Activated CD4-positive, alpha-beta memory T cell treated with anti-CD3 and anti-CD28 coated beads for 36 hours (primary cell): ENCODE measurements at regions not wholly inside any gene's neighbourhood (a gene's known extent, or its start where the extent isn't known, plus 50 kb on each side); places are given as distances from the start of the nearest gene placed in this dataset.

Experiments
- CTCF ChIA-PET: fragments of 350-600 bp; sonication (Branson Sonifier 250); formaldehyde crosslinking; loops from one replicate; lab custom pipeline; 2021; ENCODE audit warnings: antibody characterized with exemption, inconsistent platforms; lab: Charles Lee
- POLR2A ChIA-PET: fragments of 350-600 bp; sonication (Branson Sonifier 250); formaldehyde crosslinking; loops from one replicate; lab custom pipeline; 2021; ENCODE audit warnings: antibody characterized with exemption; lab: Charles Lee
- DNase-seq: peaks from one replicate; pipeline ENCODE4 v3.0.0-alpha.2; 2020
- H3K27ac Mint-ChIP-seq: one replicate; pipeline ENCODE4 v1.8.0; 2021; ENCODE audit warnings: mixed read lengths
- H3K27me3 Mint-ChIP-seq: one replicate; pipeline ENCODE4 v1.8.0; 2021; ENCODE audit warnings: mixed read lengths
- H3K36me3 Mint-ChIP-seq: one replicate; pipeline ENCODE4 v1.8.0; 2021; ENCODE audit warnings: mixed read lengths
- H3K4me1 Mint-ChIP-seq: one replicate; pipeline ENCODE4 v1.8.0; 2021; ENCODE audit warnings: low read depth, mixed read lengths
- H3K4me3 Mint-ChIP-seq: one replicate; pipeline ENCODE4 v1.8.0; 2021; ENCODE audit warnings: mild to moderate bottlenecking, mixed read lengths
- H3K9me3 Mint-ChIP-seq: one replicate; pipeline ENCODE4 v1.8.0; 2021; ENCODE audit warnings: mixed read lengths
- intact Hi-C: fragments of 100-400 bp; cut with micrococcal nuclease; formaldehyde crosslinking; loops from one replicate; pipeline ENCODE4 v1.15.1; 2023

GRCh38 chr7:25989140-25989705 is 162.8 kb upstream of the NFE2L3 start:
- H3K4me3 Mint-ChIP-seq, result no peak overlapping the region
- DNase-seq, result no peak
- H3K27ac Mint-ChIP-seq, result no peak overlapping the region
- no peaks in the 10 kb centered on the region for H3K4me1 Mint-ChIP-seq
- POLR2A ChIA-PET, result no interaction called here
- no peaks in the 10 kb centered on the region for H3K36me3 Mint-ChIP-seq
- intact Hi-C loops, result no loop called here
- CTCF ChIA-PET, result interaction anchor here (1.3 kb wide), 1 partner anchor 96 kb away, joined by 4 read pairs; no protein-coding TSS in a partner anchor
- no peaks in the 10 kb centered on the region for H3K9me3 Mint-ChIP-seq
- peaks cover 23% of the 10 kb centered on the region for H3K27me3 Mint-ChIP-seq

GRCh38 chr7:25994433-25994994 is 157.5 kb upstream of the NFE2L3 start:
- ChIA-PET POLR2A (no interaction called here), CTCF (no interaction called here)
- H3K27me3 Mint-ChIP-seq, result peaks cover 7% of the 10 kb centered on the region
- H3K4me1 Mint-ChIP-seq, result no peaks in the 10 kb centered on the region
- DNase-seq, result no peak
- H3K27ac Mint-ChIP-seq, result no peak overlapping the region
- H3K4me3 Mint-ChIP-seq, result no peak overlapping the region
- H3K9me3 Mint-ChIP-seq, result no peaks in the 10 kb centered on the region
- intact Hi-C loops, result no loop called here
- no peaks in the 10 kb centered on the region for H3K36me3 Mint-ChIP-seq

- intact Hi-C loops, result no loop called here
- Mint-ChIP-seq H3K9me3 (no peaks in the 10 kb centered on the region), H3K27ac (no peak overlapping the region), H3K36me3 (no peaks in the 10 kb centered on the region), H3K27me3 (peaks cover 5% of the 10 kb centered on the region), H3K4me3 (no peak overlapping the region), H3K4me1 (no peaks in the 10 kb centered on the region)
- CTCF ChIA-PET, result no interaction called here
- POLR2A ChIA-PET, result no interaction called here
- no peak for DNase-seq
Measured at GRCh38 chr7:25995216-25995615, 156.8 kb upstream of the NFE2L3 start.

GRCh38 chr7:25996006-25996408 is 156.0 kb upstream of the NFE2L3 start:
- POLR2A ChIA-PET, result no interaction called here
- no peak overlapping the region for H3K4me3 Mint-ChIP-seq
- H3K36me3 Mint-ChIP-seq, result no peaks in the 10 kb centered on the region
- DNase-seq, result no peak
- peaks cover 2% of the 10 kb centered on the region for H3K27me3 Mint-ChIP-seq
- no peaks in the 10 kb centered on the region for H3K4me1 Mint-ChIP-seq
- CTCF ChIA-PET, result interaction anchor here (0.6 kb wide), 1 partner anchor 369 kb away, joined by 3 read pairs; no protein-coding TSS in a partner anchor
- intact Hi-C loops, result no loop called here
- no peaks in the 10 kb centered on the region for H3K9me3 Mint-ChIP-seq
- H3K27ac Mint-ChIP-seq, result no peak overlapping the region

- Mint-ChIP-seq H3K4me3 (no peak overlapping the region), H3K9me3 (no peaks in the 10 kb centered on the region), H3K27ac (no peak overlapping the region), H3K4me1 (no peaks in the 10 kb centered on the region), H3K36me3 (no peaks in the 10 kb centered on the region), H3K27me3 (peaks cover 8% of the 10 kb centered on the region)
- POLR2A ChIA-PET, result no interaction called here
- intact Hi-C loops, result no loop called here
- no peak for DNase-seq
- CTCF ChIA-PET, result no interaction called here
Measured at GRCh38 chr7:25998499-25998898, 153.5 kb upstream of the NFE2L3 start.

- Mint-ChIP-seq H3K9me3 (no peaks in the 10 kb centered on the region), H3K4me3 (no peak overlapping the region), H3K27me3 (peaks cover 6% of the 10 kb centered on the region), H3K27ac (no peak overlapping the region), H3K36me3 (no peaks in the 10 kb centered on the region), H3K4me1 (no peaks in the 10 kb centered on the region)
- intact Hi-C loops, result no loop called here
- POLR2A ChIA-PET, result interaction anchor here (0.6 kb wide), 1 partner anchor 456 kb away, joined by 4 read pairs; no protein-coding TSS in a partner anchor
- no peak for DNase-seq
- CTCF ChIA-PET, result interaction anchor here (0.9 kb wide), 1 partner anchor 50 kb away, joined by 3 read pairs; no protein-coding TSS in a partner anchor
Measured at GRCh38 chr7:26000841-26001240, 151.2 kb upstream of the NFE2L3 start.

- intact Hi-C loops, result no loop called here
- Mint-ChIP-seq H3K36me3 (no peaks in the 10 kb centered on the region), H3K27me3 (peaks cover 9% of the 10 kb centered on the region), H3K4me3 (no peak overlapping the region), H3K9me3 (no peaks in the 10 kb centered on the region), H3K4me1 (no peaks in the 10 kb centered on the region), H3K27ac (no peak overlapping the region)
- ChIA-PET POLR2A (no interaction called here), CTCF (no interaction called here)
- DNase-seq, result no peak
Measured at GRCh38 chr7:26001662-26002244, 150.2 kb upstream of the NFE2L3 start.

GRCh38 chr7:26005683-26006410 is 146.2 kb upstream of the NFE2L3 start:
- no peaks in the 10 kb centered on the region for H3K36me3 Mint-ChIP-seq
- ChIA-PET POLR2A (no interaction called here), CTCF (no interaction called here)
- no peaks in the 10 kb centered on the region for H3K4me1 Mint-ChIP-seq
- no peak overlapping the region for H3K4me3 Mint-ChIP-seq
- H3K9me3 Mint-ChIP-seq, result no peaks in the 10 kb centered on the region
- no peak for DNase-seq
- intact Hi-C loops, result no loop called here
- peaks cover 14% of the 10 kb centered on the region for H3K27me3 Mint-ChIP-seq
- no peak overlapping the region for H3K27ac Mint-ChIP-seq

GRCh38 chr7:26006426-26006825 is 145.6 kb upstream of the NFE2L3 start:
- ChIA-PET CTCF (no interaction called here), POLR2A (no interaction called here)
- Mint-ChIP-seq H3K9me3 (no peaks in the 10 kb centered on the region), H3K4me3 (no peak overlapping the region), H3K27me3 (peaks cover 14% of the 10 kb centered on the region), H3K36me3 (no peaks in the 10 kb centered on the region), H3K27ac (no peak overlapping the region), H3K4me1 (peaks cover 3% of the 10 kb centered on the region)
- DNase-seq, result no peak
- intact Hi-C loops, result no loop called here

- ChIA-PET CTCF (no interaction called here), POLR2A (no interaction called here)
- H3K9me3 Mint-ChIP-seq, result no peaks in the 10 kb centered on the region
- no peak overlapping the region for H3K27ac Mint-ChIP-seq
- peaks cover 11% of the 10 kb centered on the region for H3K27me3 Mint-ChIP-seq
- no peak for DNase-seq
- H3K36me3 Mint-ChIP-seq, result no peaks in the 10 kb centered on the region
- intact Hi-C loops, result no loop called here
- H3K4me3 Mint-ChIP-seq, result no peak overlapping the region
- H3K4me1 Mint-ChIP-seq, result peaks cover 3% of the 10 kb centered on the region
Measured at GRCh38 chr7:26007510-26007909, 144.5 kb upstream of the NFE2L3 start.

- DNase-seq, result no peak
Measured at GRCh38 chr7:26008428-26008827, 143.6 kb upstream of the NFE2L3 start.

GRCh38 chr7:26011039-26011696 is 140.8 kb upstream of the NFE2L3 start:
- H3K27ac Mint-ChIP-seq, result no peak overlapping the region
- peaks cover 23% of the 10 kb centered on the region for H3K27me3 Mint-ChIP-seq
- H3K9me3 Mint-ChIP-seq, result peaks cover 6% of the 10 kb centered on the region
- ChIA-PET CTCF (no interaction called here), POLR2A (no interaction called here)
- no peak for DNase-seq
- no peaks in the 10 kb centered on the region for H3K36me3 Mint-ChIP-seq
- intact Hi-C loops, result no loop called here
- H3K4me3 Mint-ChIP-seq, result no peak overlapping the region
- H3K4me1 Mint-ChIP-seq, result peaks cover 3% of the 10 kb centered on the region

More at GRCh38 chr7:26008428-26008827, 143.6 kb upstream of the NFE2L3 start:
- POLR2A ChIA-PET, result no interaction called here
- Mint-ChIP-seq H3K27ac (no peak overlapping the region), H3K4me3 (no peak overlapping the region), H3K27me3 (peaks cover 9% of the 10 kb centered on the region), H3K4me1 (peaks cover 3% of the 10 kb centered on the region), H3K36me3 (no peaks in the 10 kb centered on the region), H3K9me3 (no peaks in the 10 kb centered on the region)
- CTCF ChIA-PET, result no interaction called here
- intact Hi-C loops, result no loop called here
